ENCODE measurements at regions not wholly inside any gene's neighbourhood (a gene's known extent, or its start where the extent isn't known, plus 50 kb on each side); places are given as distances from the start of the nearest gene placed in this dataset.
"Not testable (repeated sequence)": the region's sequence is repeated elsewhere in the genome, so short reads cannot be mapped to it uniquely, and the experiment has no call there.

GRCh38 chr6:119726912-119727311, 377.4 kb upstream of the MAN1A1 start:
- not testable (repeated sequence) for TF ChIP-seq POLR2A, CTCF (IDR thresholded peaks at IDR 0.05)

Data from heart left ventricle (tissue), 13 donors.